ENCODE measurements at regions not wholly inside any gene's neighbourhood (a gene's known extent, or its start where the extent isn't known, plus 50 kb on each side); places are given as distances from the start of the nearest gene placed in this dataset.

DNA sequence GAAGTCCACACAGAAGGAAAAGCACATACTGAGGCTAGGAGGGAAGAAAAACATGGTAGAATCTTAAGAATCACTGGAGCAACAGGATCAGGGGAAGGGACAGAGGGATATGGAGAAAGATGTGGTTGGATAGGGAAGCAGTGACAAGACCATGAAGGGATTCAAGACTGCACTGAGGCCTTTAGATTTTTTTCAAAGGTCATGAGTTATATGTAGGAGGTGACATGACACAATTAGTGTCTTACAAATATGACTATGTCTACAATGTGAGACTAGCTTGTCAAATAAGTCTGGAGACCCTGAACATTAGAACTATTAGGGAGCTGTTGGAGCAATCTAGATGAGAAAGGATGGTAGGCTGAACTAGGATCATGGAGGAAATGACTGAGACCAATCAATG is 1130.3 kb upstream of the ZEB2 start:
- no peak for DNase-seq

DNA sequence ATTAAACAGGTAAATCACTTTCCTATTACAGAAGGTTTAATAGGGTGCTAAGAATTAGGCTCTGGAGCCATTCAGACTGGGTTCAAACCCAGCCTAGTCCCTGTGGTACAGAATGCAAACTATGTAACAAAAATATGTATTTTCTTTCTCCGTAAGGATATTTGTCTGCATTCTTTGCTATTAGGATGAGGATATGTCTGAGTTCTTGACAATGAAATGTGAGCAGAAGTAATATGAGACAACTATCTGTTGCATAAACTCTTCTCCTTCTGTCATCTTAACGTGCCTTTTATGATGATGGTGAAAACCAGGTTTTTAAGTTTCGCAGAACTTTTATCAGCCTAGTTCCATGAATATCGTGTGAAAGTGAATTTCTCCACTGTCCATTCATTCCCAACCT is 1129.1 kb upstream of the ZEB2 start:
- DNase-seq = no peak

DNA sequence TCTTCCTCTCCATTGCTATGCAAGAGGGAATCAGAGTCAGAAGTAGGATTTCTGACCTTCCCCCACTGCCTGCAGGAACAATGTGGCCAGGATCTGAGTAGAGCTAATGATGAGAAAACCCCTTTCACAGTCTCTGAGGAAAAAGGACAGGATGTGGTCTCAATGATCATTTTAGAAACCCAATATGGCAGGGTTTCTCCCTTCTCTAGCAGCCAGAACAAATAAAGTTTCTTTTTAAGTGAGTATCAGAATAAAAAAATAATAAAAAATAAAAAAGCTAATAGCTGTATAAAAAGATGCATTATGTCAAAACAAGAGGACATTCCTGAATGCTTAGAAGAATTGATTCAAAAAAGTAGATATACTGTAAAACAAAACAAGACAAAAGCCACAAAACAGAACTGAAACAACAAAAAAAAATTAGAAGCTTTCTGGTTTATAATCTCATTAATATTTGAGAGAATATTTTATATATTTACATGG is 1124.9 kb upstream of the ZEB2 start:
- no peak for DNase-seq

DNA sequence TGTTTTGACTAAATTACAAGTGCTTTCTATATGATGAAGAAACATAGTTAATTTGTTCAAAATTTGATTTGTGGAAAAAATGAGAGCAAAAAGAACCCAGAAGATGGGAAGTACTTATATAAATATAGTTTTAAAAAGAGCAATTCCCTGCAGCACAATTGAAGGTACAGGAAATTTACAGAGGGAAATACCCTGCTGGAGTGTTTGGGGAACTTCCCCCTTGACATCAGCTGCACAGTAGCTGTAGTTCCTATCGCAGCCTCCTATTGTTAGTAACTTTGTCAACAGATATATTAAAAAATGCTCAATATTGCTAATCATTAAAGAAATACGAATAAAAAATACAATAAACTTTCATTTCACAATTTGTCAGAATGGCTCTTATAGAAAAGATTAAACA is 1118.8 kb upstream of the ZEB2 start:
- no peak for DNase-seq

DNA sequence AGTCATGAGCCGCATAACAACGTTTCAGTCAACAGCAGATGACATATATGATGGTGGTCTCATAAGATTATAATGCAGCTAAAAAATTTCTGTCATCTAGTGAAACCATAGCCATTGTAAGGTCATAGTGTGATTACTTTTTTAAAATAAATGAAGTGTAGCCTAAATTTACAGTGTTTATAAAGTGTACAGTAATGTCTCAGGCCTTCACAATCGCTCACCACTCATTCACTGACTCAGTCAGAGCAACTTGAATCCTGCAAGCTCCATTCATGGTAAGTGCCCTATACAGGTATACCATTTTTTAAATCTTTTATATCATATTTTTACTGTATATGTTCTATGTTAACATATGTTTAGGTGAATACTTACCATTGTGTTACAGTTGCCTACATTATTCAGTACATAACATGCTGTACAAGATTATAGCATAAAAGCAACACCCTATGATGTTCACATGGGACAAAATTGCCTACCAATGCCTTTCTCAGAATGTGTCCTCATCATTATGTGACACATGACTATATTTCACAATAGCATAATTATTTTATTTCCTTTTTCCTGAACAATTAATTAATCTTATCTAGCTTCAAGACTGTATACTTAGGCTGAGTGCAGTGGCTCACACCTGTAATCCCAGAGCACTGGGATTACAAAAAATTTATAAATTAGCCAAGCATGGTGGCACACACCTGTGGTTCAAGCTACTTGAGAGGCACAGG is 1115.9 kb upstream of the ZEB2 start:
- no peak for DNase-seq

DNA sequence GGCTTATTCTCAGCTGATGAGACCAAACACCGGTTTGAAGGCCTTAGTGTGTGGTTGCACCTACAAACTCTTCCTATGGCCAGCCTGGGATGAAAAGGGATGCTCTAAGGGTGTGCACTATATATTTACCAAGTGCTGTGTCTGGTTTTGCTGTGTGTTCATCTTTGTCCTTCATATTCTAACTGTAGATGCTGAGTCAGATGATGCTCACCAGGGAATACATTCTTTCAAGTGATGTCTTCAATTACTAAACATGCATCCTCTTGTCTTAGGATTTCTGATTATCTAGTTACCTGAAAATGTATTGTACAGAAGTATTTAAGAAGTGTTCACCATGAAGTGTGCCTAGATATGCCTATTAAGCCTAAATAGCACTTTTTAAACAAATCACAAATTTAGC is 1111.6 kb upstream of the ZEB2 start:
- DNase-seq = no peak

DNA sequence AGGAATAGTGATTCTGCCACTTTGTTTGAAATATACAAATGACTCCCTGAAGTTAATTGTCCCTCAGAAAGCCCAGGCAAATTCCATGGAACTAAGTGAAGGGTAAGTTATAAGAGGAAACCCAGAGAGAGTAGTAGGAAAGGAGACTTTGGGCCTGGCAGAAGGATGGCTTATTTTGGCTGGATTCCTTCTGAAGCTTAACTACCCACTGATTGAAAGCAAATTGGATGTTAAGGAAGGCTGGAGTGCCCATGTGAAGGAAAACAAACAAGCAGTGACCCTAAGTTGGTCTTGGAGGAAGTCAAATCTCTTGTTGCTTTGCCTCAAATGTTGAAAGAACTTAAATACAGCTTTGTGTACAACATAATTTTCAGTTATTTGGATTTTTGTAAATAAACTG is 1106.4 kb upstream of the ZEB2 start:
- no peak for DNase-seq

DNA sequence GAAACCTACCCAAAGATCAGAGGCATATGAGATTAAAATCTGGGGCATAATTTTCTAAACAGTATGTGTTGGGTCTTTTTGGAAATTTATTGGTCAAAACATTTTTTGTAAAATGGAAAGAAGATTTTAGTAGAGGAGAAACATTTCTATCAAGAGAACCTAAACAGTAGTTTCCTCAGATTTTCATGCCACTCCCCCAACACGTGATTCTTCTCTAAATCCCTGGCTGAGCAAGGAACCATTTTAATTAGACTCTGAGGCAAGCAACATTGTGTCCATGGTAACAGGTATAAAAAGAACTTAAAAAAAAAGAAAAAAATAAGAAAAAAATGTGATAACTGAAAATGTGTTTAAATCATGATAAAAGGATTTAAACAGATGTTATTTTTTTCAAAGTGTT is 1105.2 kb upstream of the ZEB2 start:
- no peak for DNase-seq

DNA sequence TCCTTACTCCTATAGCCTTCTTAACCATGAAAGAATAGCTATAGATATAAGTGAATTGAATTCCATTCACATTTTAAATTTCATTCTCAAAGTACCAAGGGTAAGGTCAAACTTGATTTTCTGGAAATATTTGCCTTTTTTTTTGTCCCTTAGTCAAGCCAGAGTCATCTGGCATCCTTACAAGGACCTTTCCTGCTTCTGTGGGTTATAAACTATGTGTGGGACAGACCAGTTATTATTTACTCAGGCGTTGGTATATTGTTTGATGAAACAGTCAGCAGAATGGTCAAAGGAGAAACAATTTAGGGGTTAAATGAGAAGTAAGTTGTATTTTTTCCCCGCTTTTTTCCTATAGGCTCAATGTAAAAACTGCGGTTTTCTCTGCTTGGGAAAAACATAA is 1103.2 kb upstream of the ZEB2 start:
- no peak for DNase-seq

DNA sequence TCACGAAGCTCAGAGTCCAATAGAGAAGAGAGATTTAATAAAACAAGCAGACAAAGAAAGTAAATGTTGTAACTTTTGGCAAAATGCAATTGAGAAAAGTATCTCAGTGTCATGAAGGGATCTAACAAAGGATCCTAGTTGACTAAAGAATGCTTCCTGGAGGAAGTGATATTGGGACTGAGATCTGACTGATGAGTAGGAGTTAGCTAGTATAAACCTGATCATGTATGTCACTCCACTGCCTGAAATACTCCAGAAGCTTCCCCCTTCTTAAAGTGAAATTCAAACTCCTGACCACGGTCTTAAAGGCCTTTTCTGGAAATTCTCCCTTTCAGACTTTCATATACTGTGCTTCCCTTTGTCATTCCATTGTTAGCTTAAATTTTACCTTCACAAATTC is 1102.4 kb upstream of the ZEB2 start:
- no peak for DNase-seq

DNA sequence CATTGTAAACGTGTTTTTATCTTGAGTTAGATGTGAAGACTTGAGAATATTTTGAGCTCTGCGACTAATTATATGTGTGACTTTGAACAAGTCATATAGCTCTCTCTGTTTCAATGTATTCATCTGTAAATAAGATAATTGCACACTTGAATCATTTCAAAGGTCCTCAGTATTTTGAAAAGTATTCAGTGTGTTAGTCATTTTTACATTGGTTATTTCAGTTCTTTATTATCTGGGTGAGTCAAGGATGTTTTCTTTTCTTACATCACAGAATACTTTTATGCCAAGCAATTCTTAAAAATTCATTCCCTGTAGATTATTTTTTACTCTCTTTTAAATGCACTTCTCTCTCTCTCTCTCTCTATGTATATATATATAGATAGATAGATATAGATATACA is 1098.0 kb upstream of the ZEB2 start:
- no peak for DNase-seq

DNA sequence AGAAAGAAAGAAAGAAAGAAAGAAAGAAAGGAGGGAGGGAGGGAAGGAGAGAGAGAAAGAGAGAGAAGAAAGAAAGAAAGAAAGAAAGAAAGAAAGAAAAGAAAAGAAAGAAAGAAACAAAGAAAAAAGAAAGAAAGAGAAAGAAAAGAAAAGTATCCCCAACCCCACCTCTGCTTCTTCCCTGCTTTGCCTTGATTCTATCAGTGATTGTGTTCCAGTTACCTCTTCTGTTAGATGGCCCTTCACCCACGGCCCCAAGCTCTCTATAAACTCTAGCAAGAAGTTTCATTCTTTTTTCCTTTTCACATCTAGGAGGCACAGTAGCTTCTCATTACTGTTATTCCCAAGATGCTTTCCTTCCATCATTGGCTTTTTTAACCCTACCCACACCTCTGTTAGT is 1097.5 kb upstream of the ZEB2 start:
- DNase-seq = no peak

DNA sequence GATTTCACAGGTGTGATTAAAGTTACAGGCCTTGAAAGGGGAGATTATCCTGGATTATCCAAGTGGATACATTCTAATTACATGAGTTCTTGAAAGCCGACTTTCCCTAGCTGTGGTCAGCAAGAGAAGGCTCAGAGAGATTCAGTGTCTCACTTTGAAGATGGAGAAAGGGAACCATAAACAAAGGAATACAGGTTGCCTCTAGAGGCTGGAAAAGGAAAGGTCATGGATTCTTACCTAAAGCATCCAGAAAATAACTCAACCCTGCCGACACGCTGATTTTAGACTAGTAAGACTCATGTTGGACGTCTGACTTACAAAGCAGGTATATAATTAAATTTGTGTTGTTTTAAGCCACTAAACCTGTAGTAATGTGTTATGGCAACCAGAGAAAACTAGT is 1095.7 kb upstream of the ZEB2 start:
- DNase-seq = no peak

DNA sequence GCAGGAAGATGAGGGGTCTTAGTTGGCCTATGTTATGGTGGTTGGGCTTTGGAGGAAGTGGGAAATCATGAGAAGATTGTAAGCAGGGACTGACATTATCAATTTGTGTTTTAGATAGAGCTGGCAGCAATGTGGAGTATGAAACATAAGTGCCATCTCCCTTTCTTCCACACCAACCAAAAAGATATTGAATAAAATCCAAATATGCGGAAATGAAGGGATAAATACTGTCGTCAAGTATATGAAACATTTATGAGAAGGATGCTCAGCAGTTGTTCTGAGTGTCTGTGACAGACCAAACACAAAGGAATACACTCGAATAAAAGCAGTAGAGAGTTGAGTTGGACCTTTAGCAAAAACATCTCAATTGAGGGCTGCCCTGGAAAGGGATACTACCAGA is 1090.0 kb upstream of the ZEB2 start:
- DNase-seq = no peak

DNA sequence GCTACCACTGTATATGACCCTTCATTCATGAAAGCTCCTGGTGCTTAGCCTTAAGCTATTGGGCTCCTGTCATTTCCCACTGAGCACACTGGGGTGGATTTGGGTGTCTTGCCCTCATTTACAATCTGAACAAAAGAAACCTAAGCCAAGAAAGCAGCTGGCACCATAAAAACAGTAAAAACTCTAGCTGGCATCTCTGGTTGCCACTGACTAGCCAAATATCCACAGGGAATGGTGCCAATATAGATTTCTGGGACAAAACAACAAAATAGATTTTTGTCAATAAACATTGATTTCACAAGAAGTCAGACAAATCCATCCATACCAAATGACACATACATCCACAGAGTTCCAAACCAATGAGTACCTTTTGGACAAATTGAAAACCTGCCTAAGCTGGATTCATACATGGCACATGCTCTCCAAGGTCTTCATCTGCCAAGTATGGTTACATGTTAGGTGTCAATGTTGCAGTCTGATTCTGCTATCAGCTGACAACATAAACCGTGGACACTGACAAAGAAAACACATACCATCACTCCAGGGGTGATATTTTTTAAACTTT is 1081.5 kb upstream of the ZEB2 start:
- DNase-seq = no peak

DNA sequence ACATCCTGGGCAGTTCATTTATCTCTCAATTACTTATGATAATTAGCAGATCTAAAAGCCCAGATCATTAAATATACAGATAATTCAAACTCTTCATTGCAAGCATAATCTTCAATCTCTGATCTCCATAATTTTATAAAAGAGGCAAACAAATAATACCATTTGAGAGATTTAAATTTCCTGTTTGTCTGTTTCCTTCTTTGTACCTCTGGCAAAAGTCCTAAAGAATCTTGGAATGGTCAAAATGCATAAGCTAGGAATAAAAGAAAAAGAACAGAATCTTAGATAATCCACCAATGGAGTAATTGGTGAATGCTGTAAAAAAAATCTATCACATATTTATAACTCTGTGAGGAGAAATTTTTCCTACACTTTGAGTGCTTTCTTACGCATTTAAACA is 1080.9 kb upstream of the ZEB2 start:
- no peak for DNase-seq

DNA sequence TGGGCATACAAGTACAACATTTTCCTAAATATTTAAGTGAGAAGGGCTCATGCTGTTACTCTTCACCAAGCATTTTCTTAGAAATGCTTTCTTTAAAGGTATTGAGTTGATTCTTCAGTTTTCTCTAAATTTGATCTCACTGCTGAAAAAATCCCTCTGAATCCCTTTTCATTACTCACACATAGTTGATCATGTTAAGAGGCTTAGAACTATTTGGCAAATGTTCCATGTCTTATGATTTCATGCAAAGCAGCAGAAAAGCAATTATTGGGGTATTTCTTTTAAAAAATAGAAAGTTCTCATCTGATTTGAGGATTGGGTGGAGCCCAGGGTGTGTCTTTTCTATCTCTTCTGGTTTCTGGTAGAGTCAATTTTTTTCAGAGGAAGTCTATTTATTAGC is 1079.8 kb upstream of the ZEB2 start:
- no peak for DNase-seq

DNA sequence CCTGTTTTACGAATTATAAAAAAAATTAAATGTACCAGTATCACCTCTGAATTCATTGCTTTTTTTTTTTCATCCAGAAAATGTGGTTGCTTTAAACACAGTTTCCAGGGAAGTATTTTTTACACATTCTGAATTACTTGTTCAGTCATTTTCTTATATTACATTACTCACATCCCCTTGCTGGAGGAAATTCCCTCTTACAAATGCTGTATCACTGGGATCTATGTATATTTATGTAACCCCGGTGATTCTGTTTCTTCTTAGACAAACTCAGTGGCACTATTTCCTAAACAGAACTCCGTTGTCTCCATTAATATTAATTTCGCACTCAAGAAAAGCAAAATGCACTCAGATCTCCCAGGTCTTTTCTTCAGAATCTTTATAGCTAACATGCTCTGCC is 1078.5 kb upstream of the ZEB2 start:
- DNase-seq = no peak

DNA sequence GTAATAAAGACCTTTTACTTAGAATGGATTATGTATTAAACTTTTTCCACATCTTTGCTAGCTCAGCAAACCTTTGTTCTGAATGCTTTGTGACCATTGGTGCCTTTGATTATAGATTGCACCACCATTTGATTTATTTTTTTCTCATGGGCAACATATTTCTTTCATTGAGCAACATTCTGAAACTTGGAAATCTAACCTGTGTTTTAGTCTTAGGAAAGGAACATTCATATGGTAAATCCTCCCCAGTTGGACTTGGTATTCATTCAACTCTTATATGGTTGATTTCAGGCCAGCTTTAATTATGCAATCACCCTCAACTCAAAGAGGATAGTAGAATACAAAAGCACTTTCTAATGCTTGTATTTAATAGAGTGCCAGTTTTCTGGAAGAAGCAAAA is 1077.9 kb upstream of the ZEB2 start:
- DNase-seq = no peak

DNA sequence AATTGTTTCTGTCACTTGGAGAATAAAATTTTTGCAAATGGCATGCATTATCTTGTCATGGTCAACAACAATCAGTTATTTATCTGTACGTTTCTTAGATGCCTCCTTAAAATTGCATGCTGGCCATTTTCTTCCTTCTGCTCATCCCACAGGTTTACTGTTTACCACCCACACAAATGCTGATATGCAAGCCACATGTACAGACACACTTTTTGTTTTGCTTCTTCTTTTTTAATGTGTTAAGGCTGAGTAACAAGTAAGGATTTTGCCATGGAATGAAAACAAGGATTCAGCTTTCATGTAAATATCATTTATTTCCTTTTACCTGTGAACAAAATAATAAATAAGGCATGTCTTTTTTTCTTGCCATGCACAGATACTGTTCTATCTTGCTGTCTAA is 1077.1 kb upstream of the ZEB2 start:
- DNase-seq = no peak

DNA sequence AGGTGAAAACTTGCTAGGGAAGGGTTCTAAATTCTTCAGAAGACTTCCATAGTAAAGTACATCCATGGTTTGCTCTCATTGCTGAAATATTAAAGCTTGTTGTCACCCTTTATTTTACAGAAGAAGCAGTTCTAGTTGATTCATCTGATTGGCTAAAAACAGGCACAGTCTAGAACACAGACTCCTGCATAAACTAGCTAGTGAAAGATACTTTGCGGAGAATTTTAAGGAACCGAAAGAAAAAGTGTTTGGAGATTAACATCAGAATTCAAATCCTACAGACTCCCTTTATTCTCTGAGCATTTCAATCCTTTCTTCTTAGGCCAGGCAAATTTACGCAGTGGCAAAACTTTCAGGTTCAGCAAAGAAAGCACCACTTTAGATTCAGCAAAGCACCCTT is 1076.5 kb upstream of the ZEB2 start:
- DNase-seq = no peak

DNA sequence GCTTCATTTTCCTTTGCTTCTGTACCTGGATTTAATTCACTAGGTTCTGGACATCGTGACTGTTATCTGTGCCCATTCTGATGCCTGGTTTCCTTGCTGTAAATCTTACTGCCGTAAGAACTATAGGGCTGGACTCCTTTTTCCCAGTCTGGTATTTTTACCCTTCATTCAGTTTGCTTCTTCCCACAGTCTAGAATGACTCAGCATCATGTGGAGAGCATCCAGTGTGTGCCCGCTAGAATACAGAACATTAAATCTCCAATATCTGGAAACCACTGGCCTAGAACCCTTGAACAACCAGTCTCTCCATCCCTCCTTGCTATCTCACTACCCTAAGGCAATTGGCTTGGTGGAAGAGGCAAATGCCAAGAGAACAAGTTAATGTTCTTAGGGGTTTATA is 1075.4 kb upstream of the ZEB2 start:
- no peak for DNase-seq

DNA sequence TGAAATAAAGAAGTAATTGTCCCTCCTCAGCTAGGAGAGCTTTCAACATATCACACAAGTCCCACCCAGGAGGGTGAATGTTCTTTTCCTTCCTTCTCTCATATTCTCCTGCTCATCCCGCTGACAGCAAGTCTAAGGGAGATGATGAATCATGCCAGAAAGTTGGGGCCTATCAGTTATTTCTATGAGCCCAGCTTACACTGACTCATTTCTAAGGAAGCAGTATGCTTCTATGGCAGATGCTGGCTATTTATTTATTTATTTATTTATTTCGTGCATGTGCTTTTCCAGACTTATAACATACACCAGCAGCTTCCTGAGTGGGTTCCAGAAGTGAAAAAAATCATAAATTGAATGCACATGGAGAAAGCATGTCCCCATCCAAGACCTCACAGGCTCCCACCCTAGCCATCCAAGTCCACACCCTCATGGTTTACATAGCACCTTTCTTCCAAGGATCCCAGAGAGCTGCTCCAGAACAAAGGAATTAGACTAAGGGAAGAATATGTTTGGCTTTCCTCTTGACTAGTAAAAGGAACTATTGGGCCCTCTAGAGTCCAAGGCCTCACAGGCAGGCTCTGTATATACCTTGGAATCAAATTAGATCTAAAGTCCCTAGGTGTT is 1074.2 kb upstream of the ZEB2 start:
- no peak for DNase-seq

DNA sequence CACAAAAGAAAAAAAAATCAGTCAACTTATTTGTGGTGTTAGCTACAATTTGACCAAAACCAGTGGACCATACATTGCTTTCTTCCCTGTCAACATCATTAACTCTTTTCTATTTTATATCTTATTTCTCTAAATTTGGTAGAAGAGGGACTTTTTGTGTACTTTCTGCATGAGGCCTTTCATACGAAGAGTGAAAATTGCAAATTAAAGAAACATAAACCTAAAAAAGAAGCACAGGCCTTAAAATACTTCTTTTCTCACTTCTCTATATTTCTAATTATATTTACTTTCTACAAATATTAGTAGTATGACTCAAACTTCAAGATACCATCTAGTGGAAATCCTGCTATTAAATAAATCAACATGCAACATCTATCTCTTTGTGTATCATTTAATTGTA is 1073.4 kb upstream of the ZEB2 start:
- no peak for DNase-seq

DNA sequence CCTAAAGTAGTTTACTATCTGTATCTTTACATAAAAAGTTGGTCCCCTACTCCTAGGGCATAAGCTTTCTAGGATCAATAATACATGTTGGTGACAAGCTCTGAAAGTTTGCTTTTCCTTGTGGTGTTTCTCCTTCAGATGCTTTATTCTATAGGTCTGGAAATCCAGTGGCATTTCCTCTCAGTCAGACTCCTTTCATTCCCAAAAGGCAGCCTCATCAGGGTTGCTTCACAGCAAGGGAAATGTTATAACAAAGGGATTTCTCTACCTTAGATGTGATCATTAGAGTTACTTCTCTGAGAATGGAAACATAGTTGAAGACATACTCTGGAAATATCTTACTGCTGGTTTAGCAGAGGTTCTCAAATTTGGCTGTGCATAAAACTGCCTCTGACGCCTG is 1072.4 kb upstream of the ZEB2 start:
- DNase-seq = no peak
